Liver (tissue), 8 donors: ENCODE measurements at regions not wholly inside any gene's neighbourhood (a gene's known extent, or its start where the extent isn't known, plus 50 kb on each side); places are given as distances from the start of the nearest gene placed in this dataset.

ENCODE experiments used
- DNase-seq: peaks from one replicate; pipeline ENCODE4 v3.0.0-alpha.2; 2017; ENCODE audit warnings: low spot score
- H3K27ac ChIP-seq, 2 donors: one replicate each; pipeline ENCODE4 v1.7.0; 2013; ENCODE audit warnings: inconsistent platforms in 2 of 2, low read length in 2 of 2, control low read depth in 1 of 2, low read depth in 1 of 2, mild to moderate bottlenecking in 1 of 2
- H3K27me3 ChIP-seq, 4 donors: one replicate each; pipeline versions ENCODE4 v1.6.1 to v1.7.0; 2013; ENCODE audit warnings: low read length in 3 of 4, inconsistent platforms in 1 of 4, mild to moderate bottlenecking in 1 of 4, moderate library complexity in 1 of 4; ENCODE audit not compliant: control insufficient read depth in 4 of 4, insufficient read depth in 4 of 4
- H3K36me3 ChIP-seq, 4 donors: one replicate each; pipeline versions ENCODE4 v1.6.1 to v1.7.0; 2013; ENCODE audit warnings: low read length in 3 of 4, mild to moderate bottlenecking in 3 of 4, low read depth in 1 of 4, moderate library complexity in 1 of 4; ENCODE audit not compliant: control insufficient read depth in 4 of 4, insufficient read depth in 3 of 4
- H3K4me1 ChIP-seq, 4 donors: one replicate each; pipeline versions ENCODE4 v1.6.1 to v1.7.0; 2013; ENCODE audit warnings: low read length in 3 of 4, mild to moderate bottlenecking in 3 of 4, moderate library complexity in 1 of 4; ENCODE audit not compliant: control insufficient read depth in 4 of 4, insufficient read depth in 4 of 4
- H3K4me3 ChIP-seq, 3 donors: one replicate each; pipeline versions ENCODE4 v1.6.1 to v1.7.0; 2013; ENCODE audit warnings: low read length in 3 of 3, control low read depth in 1 of 3, low read depth in 1 of 3, mild to moderate bottlenecking in 1 of 3
- H3K9ac ChIP-seq, 2 donors: one replicate each; pipeline ENCODE4 v1.7.0; 2013; ENCODE audit warnings: low read length in 2 of 2, mild to moderate bottlenecking in 2 of 2, moderate library complexity in 2 of 2, control low read depth in 1 of 2, low read depth in 1 of 2
- H3K9me3 ChIP-seq, 4 donors: one replicate each; pipeline versions ENCODE4 v1.6.1 to v1.7.0; 2013; ENCODE audit warnings: low read length in 3 of 4; ENCODE audit not compliant: control insufficient read depth in 4 of 4
- EGR1 ChIP-seq, 2 donors: IDR thresholded peaks; 2 replicates each; pipeline ENCODE4 v1.6.1; 2016 to 2018; ENCODE audit warnings: antibody characterized with exemption in 2 of 2, low read depth in 2 of 2
- FOXA1 ChIP-seq: IDR thresholded peaks from 2 replicates; pipeline ENCODE4 v1.6.1; 2016; ENCODE audit warnings: antibody characterized with exemption
- HNF4A ChIP-seq, 2 donors: conservative IDR thresholded peaks; 2 replicates each; pipeline ENCODE4 v1.6.1; 2016; ENCODE audit warnings: antibody characterized with exemption in 2 of 2, mild to moderate bottlenecking in 2 of 2
- HNF4G ChIP-seq: IDR thresholded peaks from 2 replicates; pipeline ENCODE4 v1.6.1; 2016; ENCODE audit warnings: antibody characterized with exemption
- JUND ChIP-seq, 2 donors: IDR thresholded peaks; 2 replicates each; pipeline ENCODE4 v1.6.1; 2016; ENCODE audit warnings: antibody characterized with exemption in 2 of 2
- NR2F2 ChIP-seq: IDR thresholded peaks from 2 replicates; pipeline ENCODE4 v1.6.1; 2016; ENCODE audit warnings: antibody characterized with exemption
- RAD21 ChIP-seq, 2 donors: IDR thresholded peaks; 2 replicates each; pipeline ENCODE4 v1.6.1; 2016; ENCODE audit warnings: antibody characterized with exemption in 2 of 2, mild to moderate bottlenecking in 2 of 2
- RXRA ChIP-seq, 2 donors: IDR thresholded peaks; 2 replicates each; pipeline ENCODE4 v1.6.1; 2017 to 2018; ENCODE audit warnings: antibody characterized with exemption in 2 of 2, mild to moderate bottlenecking in 1 of 2
- SP1 ChIP-seq: IDR thresholded peaks from 2 replicates; pipeline ENCODE4 v1.6.1; 2018; ENCODE audit warnings: antibody characterized with exemption, mild to moderate bottlenecking
- TAF1 ChIP-seq: conservative IDR thresholded peaks from 2 replicates; pipeline ENCODE4 v1.6.1; 2016; ENCODE audit warnings: antibody characterized with exemption, mild to moderate bottlenecking
- YY1 ChIP-seq: IDR thresholded peaks from 2 replicates; pipeline ENCODE4 v1.6.1; 2016; ENCODE audit warnings: antibody characterized with exemption, mild to moderate bottlenecking
- WGBS: extraction: QIAGEN DNeasy Blood & Tissue Kit; methylation state at CpG from one replicate; pipeline ENCODE4 v1.1.7; 2013; 5-methylcytosine and 5-hydroxymethylcytosine counted together
- TF ChIP-seq, protein P1 (sequence below): IDR thresholded peaks from 2 replicates; pipeline ENCODE4 v1.6.1; 2016; ENCODE audit warnings: antibody characterized with exemption
- TF ChIP-seq, protein P2 (sequence below): fragments of 150-350 bp; IDR thresholded peaks from 2 replicates; pipeline ENCODE4 v1.5.1; 2017; ENCODE audit warnings: improper control_type of control experiment, low read depth, low read length; ENCODE audit not compliant: missing input control
- TF ChIP-seq, protein P3 (sequence below): IDR thresholded peaks from 2 replicates; pipeline ENCODE4 v1.6.1; 2016; ENCODE audit warnings: antibody characterized with exemption
- TF ChIP-seq, protein P4 (sequence below): IDR thresholded peaks from 2 replicates; pipeline ENCODE4 v1.6.1; 2016; ENCODE audit warnings: antibody characterized with exemption
- TF ChIP-seq, protein P5 (sequence below): IDR thresholded peaks from 2 replicates; pipeline ENCODE4 v1.6.1; 2016; ENCODE audit warnings: antibody characterized with exemption, mild to moderate bottlenecking
- donor health status: healthy.
- donor health status: healthy.
- donor health status: healthy.
- donor health status: healthy.
- donor health status: healthy.

DNA sequence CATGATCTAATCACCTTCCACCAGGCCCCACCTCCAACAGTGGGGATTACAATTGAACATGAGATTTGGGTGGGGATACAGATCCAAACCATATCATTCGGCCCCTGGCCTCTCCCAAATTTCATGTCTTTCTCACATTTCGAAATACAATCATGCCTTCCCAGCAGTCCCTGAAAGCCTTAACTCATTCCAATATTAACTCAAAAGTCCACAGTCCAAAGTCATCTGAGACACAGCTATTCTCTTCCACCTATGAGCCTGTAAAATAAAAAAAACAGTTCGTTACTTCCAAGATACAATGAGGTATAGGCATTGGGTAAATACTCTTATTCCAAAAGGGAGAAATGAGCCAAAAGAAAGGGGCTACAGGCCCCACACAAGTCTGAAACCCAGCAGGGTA, 222.6 kb downstream of the SOD2 start:
- no peaks in the 10 kb centered on the region for H3K36me3 ChIP-seq
- TF ChIP-seq, protein P1, sequence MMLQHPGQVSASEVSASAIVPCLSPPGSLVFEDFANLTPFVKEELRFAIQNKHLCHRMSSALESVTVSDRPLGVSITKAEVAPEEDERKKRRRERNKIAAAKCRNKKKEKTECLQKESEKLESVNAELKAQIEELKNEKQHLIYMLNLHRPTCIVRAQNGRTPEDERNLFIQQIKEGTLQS = no peak
- TF ChIP-seq SP1 (peak; percentile 54), RAD21 (IDR thresholded peaks at IDR 0.05) (peak in 1 of 2 donors; percentile 15), HNF4G (peak; percentile 29), TAF1 (no peak), RXRA (IDR thresholded peaks at IDR 0.05) (peak; percentile 19 to 40), HNF4A (conservative IDR thresholded peaks at IDR 0.05) (peak; percentile 82 to 83)
- TF ChIP-seq, protein P2, sequence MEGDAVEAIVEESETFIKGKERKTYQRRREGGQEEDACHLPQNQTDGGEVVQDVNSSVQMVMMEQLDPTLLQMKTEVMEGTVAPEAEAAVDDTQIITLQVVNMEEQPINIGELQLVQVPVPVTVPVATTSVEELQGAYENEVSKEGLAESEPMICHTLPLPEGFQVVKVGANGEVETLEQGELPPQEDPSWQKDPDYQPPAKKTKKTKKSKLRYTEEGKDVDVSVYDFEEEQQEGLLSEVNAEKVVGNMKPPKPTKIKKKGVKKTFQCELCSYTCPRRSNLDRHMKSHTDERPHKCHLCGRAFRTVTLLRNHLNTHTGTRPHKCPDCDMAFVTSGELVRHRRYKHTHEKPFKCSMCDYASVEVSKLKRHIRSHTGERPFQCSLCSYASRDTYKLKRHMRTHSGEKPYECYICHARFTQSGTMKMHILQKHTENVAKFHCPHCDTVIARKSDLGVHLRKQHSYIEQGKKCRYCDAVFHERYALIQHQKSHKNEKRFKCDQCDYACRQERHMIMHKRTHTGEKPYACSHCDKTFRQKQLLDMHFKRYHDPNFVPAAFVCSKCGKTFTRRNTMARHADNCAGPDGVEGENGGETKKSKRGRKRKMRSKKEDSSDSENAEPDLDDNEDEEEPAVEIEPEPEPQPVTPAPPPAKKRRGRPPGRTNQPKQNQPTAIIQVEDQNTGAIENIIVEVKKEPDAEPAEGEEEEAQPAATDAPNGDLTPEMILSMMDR = no peak
- TF ChIP-seq, protein P3, sequence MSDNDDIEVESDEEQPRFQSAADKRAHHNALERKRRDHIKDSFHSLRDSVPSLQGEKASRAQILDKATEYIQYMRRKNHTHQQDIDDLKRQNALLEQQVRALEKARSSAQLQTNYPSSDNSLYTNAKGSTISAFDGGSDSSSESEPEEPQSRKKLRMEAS = peak; percentile 21
- WGBS = 29% methylated on average over 3 of the region's 3 CpGs
- H3K4me3 ChIP-seq = peak overlapping the region in 1 of 3 donors; percentile 7
- H3K4me1 ChIP-seq = peaks cover 0 to 3% (median 0%) of the 10 kb centered on the region in 4 donors
- H3K27ac ChIP-seq = no peak overlapping the region
- no peak overlapping the region for H3K9ac ChIP-seq
- H3K9me3 ChIP-seq = peaks cover 0 to 4% (median 2%) of the 10 kb centered on the region in 4 donors
- H3K27me3 ChIP-seq = no peaks in the 10 kb centered on the region
- no peak for DNase-seq

DNA sequence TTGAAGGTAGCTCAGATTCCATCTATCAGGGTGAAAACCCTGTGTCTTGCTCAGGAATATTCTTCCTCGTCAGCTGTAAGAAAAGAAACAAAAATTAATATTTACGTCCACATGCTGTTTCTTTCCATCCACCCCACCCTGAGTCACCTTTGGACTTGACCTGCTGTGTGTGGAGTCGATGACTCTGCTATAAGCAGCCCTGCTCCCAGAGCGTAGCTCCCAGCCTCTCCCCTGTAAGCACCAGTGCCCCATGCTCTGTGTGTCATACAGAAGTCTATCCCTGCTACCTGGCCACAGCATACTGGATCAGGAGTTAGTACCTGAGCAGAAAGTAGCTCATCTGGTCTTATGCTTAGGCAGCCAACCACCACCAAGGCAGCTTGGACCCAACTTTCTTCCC, 223.6 kb downstream of the SOD2 start:
- peak overlapping the region in 1 of 3 donors; percentile 0 for H3K4me3 ChIP-seq
- H3K9ac ChIP-seq = no peak overlapping the region
- 89% methylated on average over 4 of the region's 4 CpGs for whole genome bisulfite sequencing
- TF ChIP-seq, protein P4, sequence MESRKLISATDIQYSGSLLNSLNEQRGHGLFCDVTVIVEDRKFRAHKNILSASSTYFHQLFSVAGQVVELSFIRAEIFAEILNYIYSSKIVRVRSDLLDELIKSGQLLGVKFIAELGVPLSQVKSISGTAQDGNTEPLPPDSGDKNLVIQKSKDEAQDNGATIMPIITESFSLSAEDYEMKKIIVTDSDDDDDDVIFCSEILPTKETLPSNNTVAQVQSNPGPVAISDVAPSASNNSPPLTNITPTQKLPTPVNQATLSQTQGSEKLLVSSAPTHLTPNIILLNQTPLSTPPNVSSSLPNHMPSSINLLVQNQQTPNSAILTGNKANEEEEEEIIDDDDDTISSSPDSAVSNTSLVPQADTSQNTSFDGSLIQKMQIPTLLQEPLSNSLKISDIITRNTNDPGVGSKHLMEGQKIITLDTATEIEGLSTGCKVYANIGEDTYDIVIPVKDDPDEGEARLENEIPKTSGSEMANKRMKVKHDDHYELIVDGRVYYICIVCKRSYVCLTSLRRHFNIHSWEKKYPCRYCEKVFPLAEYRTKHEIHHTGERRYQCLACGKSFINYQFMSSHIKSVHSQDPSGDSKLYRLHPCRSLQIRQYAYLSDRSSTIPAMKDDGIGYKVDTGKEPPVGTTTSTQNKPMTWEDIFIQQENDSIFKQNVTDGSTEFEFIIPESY = no peak
- TF ChIP-seq JUND (IDR thresholded peaks at IDR 0.05) (no peak), RXRA (IDR thresholded peaks at IDR 0.05) (no peak), HNF4A (conservative IDR thresholded peaks at IDR 0.05) (no peak), EGR1 (IDR thresholded peaks at IDR 0.05; ENCODE audit: low read depth in 2 of 2) (no peak), HNF4G (no peak), FOXA1 (no peak), SP1 (no peak), YY1 (no peak), TAF1 (no peak), NR2F2 (no peak), RAD21 (IDR thresholded peaks at IDR 0.05) (no peak)
- TF ChIP-seq, protein P2 = no peak
- TF ChIP-seq, protein P1 = no peak
- TF ChIP-seq, protein P5, sequence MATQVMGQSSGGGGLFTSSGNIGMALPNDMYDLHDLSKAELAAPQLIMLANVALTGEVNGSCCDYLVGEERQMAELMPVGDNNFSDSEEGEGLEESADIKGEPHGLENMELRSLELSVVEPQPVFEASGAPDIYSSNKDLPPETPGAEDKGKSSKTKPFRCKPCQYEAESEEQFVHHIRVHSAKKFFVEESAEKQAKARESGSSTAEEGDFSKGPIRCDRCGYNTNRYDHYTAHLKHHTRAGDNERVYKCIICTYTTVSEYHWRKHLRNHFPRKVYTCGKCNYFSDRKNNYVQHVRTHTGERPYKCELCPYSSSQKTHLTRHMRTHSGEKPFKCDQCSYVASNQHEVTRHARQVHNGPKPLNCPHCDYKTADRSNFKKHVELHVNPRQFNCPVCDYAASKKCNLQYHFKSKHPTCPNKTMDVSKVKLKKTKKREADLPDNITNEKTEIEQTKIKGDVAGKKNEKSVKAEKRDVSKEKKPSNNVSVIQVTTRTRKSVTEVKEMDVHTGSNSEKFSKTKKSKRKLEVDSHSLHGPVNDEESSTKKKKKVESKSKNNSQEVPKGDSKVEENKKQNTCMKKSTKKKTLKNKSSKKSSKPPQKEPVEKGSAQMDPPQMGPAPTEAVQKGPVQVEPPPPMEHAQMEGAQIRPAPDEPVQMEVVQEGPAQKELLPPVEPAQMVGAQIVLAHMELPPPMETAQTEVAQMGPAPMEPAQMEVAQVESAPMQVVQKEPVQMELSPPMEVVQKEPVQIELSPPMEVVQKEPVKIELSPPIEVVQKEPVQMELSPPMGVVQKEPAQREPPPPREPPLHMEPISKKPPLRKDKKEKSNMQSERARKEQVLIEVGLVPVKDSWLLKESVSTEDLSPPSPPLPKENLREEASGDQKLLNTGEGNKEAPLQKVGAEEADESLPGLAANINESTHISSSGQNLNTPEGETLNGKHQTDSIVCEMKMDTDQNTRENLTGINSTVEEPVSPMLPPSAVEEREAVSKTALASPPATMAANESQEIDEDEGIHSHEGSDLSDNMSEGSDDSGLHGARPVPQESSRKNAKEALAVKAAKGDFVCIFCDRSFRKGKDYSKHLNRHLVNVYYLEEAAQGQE = no peak
- H3K27ac ChIP-seq = no peak overlapping the region
- H3K27me3 ChIP-seq = no peaks in the 10 kb centered on the region
- H3K36me3 ChIP-seq = no peaks in the 10 kb centered on the region
- DNase-seq = no peak
- peaks cover 0 to 4% (median 2%) of the 10 kb centered on the region in 4 donors for H3K9me3 ChIP-seq
- H3K4me1 ChIP-seq = peaks cover 0 to 3% (median 0%) of the 10 kb centered on the region in 4 donors
